H1 (cell line): ENCODE measurements at regions not wholly inside any gene's neighbourhood (a gene's known extent, or its start where the extent isn't known, plus 50 kb on each side); places are given as distances from the start of the nearest gene placed in this dataset.

Experiments used
- CTCF ChIA-PET: fragments of 300-600 bp; sonication (Branson Sonifier 250); formaldehyde crosslinking; loops from one replicate; lab custom pipeline; 2021; ENCODE audit not compliant: partially characterized antibody; lab: Charles Lee
- POLR2A ChIA-PET: fragments of 300-600 bp; sonication (Branson Sonifier 250); formaldehyde crosslinking; loops from one replicate; lab custom pipeline; 2021; ENCODE audit warnings: inconsistent platforms; ENCODE audit not compliant: partially characterized antibody; lab: Charles Lee
- DNase-seq, 2 experiments: peaks; one replicate each; pipeline versions ENCODE4 v3.0.0 to v3.0.0-alpha.2; 2010 to 2022; ENCODE audit warnings: low spot score in 2 of 2, low read depth in 1 of 2, mixed read lengths in 1 of 2
- FAIRE-seq: peaks from 2 replicates; lab custom pipeline; 2011; peaks lifted over from hg19 to GRCh38; lab: Jason Lieb, UNC
- H2AFZ ChIP-seq: 2 replicates; pipeline ENCODE4 v1.8.1; 2012; ENCODE audit warnings: low read length, inconsistent platforms
- H2AK5ac ChIP-seq: 2 replicates; pipeline ENCODE4 v1.6.1; 2013; ENCODE audit warnings: low read depth, low read length
- H2BK120ac ChIP-seq: replicated peaks from 2 replicates; pipeline ENCODE3; 2013; ENCODE audit warnings: low read depth, low read length, inconsistent platforms
- H2BK12ac ChIP-seq: 2 replicates; pipeline ENCODE4 v1.6.1; 2013; ENCODE audit warnings: low read depth, low read length
- H2BK15ac ChIP-seq: 2 replicates; pipeline ENCODE4 v1.6.1; 2013; ENCODE audit warnings: low read length
- H2BK20ac ChIP-seq: 2 replicates; pipeline ENCODE4 v1.6.1; 2013; ENCODE audit warnings: low read length
- H2BK5ac ChIP-seq: 2 replicates; pipeline ENCODE4 v1.6.1; 2013; ENCODE audit warnings: low read depth, low read length
- H3K14ac ChIP-seq: 2 replicates; pipeline ENCODE4 v1.6.1; 2013; ENCODE audit warnings: inconsistent platforms; ENCODE audit not compliant: insufficient read length
- H3K18ac ChIP-seq: 2 replicates; pipeline ENCODE4 v1.6.1; 2013; ENCODE audit warnings: low read length; ENCODE audit errors: extremely low read depth
- H3K23ac ChIP-seq: 2 replicates; pipeline ENCODE4 v1.6.1; 2013; ENCODE audit warnings: inconsistent platforms; ENCODE audit not compliant: insufficient read length
- H3K23me2 ChIP-seq: 2 replicates; pipeline ENCODE4 v1.6.1; 2013; ENCODE audit warnings: low read depth, low read length
- H3K27ac ChIP-seq: 2 replicates; pipeline ENCODE4 v1.6.1; 2011; ENCODE audit warnings: low read depth, low read length, inconsistent platforms
- H3K27me3 ChIP-seq, 4 experiments: replicated peaks in 1 of 4; 1 replicate in 1 of 4; 2 replicates in 3 of 4; pipeline versions ENCODE4 v1.6.1 to v1.8.1; 2011 to 2013; ENCODE audit warnings: low read length in 3 of 4, mild to moderate bottlenecking in 3 of 4, inconsistent platforms in 2 of 4, mixed read lengths in 2 of 4, moderate library complexity in 1 of 4; ENCODE audit not compliant: control insufficient read depth in 3 of 4, insufficient read depth in 3 of 4; ENCODE audit errors: extremely low read depth in 1 of 4
- H3K36me3 ChIP-seq, 4 experiments: 2 replicates each; pipeline versions ENCODE4 v1.6.1 to v1.8.1; 2011 to 2013; ENCODE audit warnings: mild to moderate bottlenecking in 4 of 4, low read length in 3 of 4, moderate library complexity in 2 of 4, control low read depth in 1 of 4, inconsistent platforms in 1 of 4; ENCODE audit not compliant: insufficient read depth in 4 of 4, control insufficient read depth in 2 of 4
- H3K4ac ChIP-seq: replicated peaks from 2 replicates; pipeline ENCODE3; 2013; ENCODE audit warnings: low read length, low read depth, mixed read lengths, inconsistent platforms; ENCODE audit not compliant: insufficient read length
- H3K4me1 ChIP-seq, 4 experiments: replicated peaks in 1 of 4; 1 replicate in 1 of 4; 2 replicates in 3 of 4; pipeline versions ENCODE4 v1.6.1 to v1.8.1; 2011 to 2013; ENCODE audit warnings: low read length in 3 of 4, inconsistent platforms in 2 of 4, mixed read lengths in 1 of 4; ENCODE audit not compliant: insufficient read depth in 4 of 4, control insufficient read depth in 3 of 4
- H3K4me2 ChIP-seq, 2 experiments: 2 replicates each; pipeline versions ENCODE4 v1.6.1 to v1.8.1; 2011 to 2013; ENCODE audit warnings: low read depth in 2 of 2, low read length in 2 of 2, control low read depth in 1 of 2, inconsistent platforms in 1 of 2, mild to moderate bottlenecking in 1 of 2; ENCODE audit not compliant: insufficient read depth in 1 of 2
- H3K4me3 ChIP-seq, 4 experiments: fragments of 200-600, 300-600 bp in 1 of 4; sonication (generic), shearing (Covaris generic), sonication (Bioruptor Twin) in 1 of 4; 2 replicates each; pipeline versions ENCODE4 v1.5.1 to v1.8.1; 2011 to 2016; ENCODE audit warnings: low read length in 4 of 4, low read depth in 3 of 4, control low read depth in 2 of 4, inconsistent platforms in 2 of 4, mild to moderate bottlenecking in 2 of 4, mixed read lengths in 1 of 4, moderate library complexity in 1 of 4; ENCODE audit not compliant: insufficient read depth in 2 of 4; ENCODE audit errors: extremely low read depth in 1 of 4
- H3K56ac ChIP-seq: replicated peaks from 2 replicates; pipeline ENCODE3; 2013; ENCODE audit warnings: low read depth, mild to moderate bottlenecking, mixed read lengths, low read length, inconsistent platforms; ENCODE audit not compliant: insufficient read length
- H3K79me1 ChIP-seq: 2 replicates; pipeline ENCODE4 v1.6.1; 2013; ENCODE audit warnings: low read depth, low read length, control low read depth
- H3K79me2 ChIP-seq, 2 experiments: 2 replicates each; pipeline versions ENCODE4 v1.6.1 to v1.8.1; 2012 to 2013; ENCODE audit warnings: low read length in 2 of 2, mild to moderate bottlenecking in 2 of 2, inconsistent platforms in 1 of 2; ENCODE audit not compliant: insufficient read depth in 2 of 2, control insufficient read depth in 1 of 2
- H3K9ac ChIP-seq, 4 experiments: replicated peaks in 1 of 4; 1 replicate in 1 of 4; 2 replicates in 3 of 4; pipeline versions ENCODE4 v1.6.1 to v1.8.1; 2011 to 2013; ENCODE audit warnings: low read depth in 3 of 4, low read length in 3 of 4, control low read depth in 2 of 4, mild to moderate bottlenecking in 2 of 4, moderate library complexity in 2 of 4, inconsistent platforms in 1 of 4; ENCODE audit errors: extremely low read depth in 1 of 4
- H3K9me3 ChIP-seq, 2 experiments: 2 replicates each; pipeline versions ENCODE4 v1.6.1 to v1.8.1; 2012 to 2013; ENCODE audit warnings: mild to moderate bottlenecking in 2 of 2, moderate library complexity in 2 of 2, control low read depth in 1 of 2, inconsistent platforms in 1 of 2, low read depth in 1 of 2, low read length in 1 of 2, mixed read lengths in 1 of 2; ENCODE audit not compliant: insufficient read depth in 2 of 2
- H4K20me1 ChIP-seq, 2 experiments: replicated peaks in 1 of 2; 2 replicates each; pipeline versions ENCODE3 to v1.8.1; 2011 to 2013; ENCODE audit warnings: inconsistent platforms in 2 of 2, low read length in 2 of 2, mild to moderate bottlenecking in 1 of 2; ENCODE audit not compliant: insufficient read depth in 2 of 2, control insufficient read depth in 1 of 2
- H4K5ac ChIP-seq: 2 replicates; pipeline ENCODE4 v1.6.1; 2013; ENCODE audit warnings: low read length, low read depth, mixed read lengths, inconsistent platforms; ENCODE audit not compliant: insufficient read length
- H4K8ac ChIP-seq: 2 replicates; pipeline ENCODE4 v1.8.0; 2013; ENCODE audit warnings: mild to moderate bottlenecking, moderate library complexity, low read length, inconsistent platforms; ENCODE audit not compliant: insufficient read depth; ENCODE audit errors: extremely low read depth
- H4K91ac ChIP-seq: replicated peaks from 2 replicates; pipeline ENCODE3; 2013; ENCODE audit warnings: low read length, mixed read lengths, inconsistent platforms; ENCODE audit not compliant: insufficient read length
- EP300 ChIP-seq, 2 experiments: IDR thresholded peaks; 1 replicate in 1 of 2; 2 replicates in 1 of 2; pipeline ENCODE4 v1.6.1; 2011 to 2012; ENCODE audit warnings: low read depth in 2 of 2, low read length in 2 of 2, mild to moderate bottlenecking in 2 of 2, borderline replicate concordance in 1 of 2, inconsistent platforms in 1 of 2, moderate library complexity in 1 of 2
- EZH2 ChIP-seq: fragments of 200-600 bp; sonication (generic); IDR thresholded peaks from 2 replicates; pipeline ENCODE4 v1.7.1; 2012; ENCODE audit warnings: low read depth, mild to moderate bottlenecking, moderate library complexity, low read length, inconsistent platforms; ENCODE audit not compliant: severe bottlenecking
- FOSL1 ChIP-seq: IDR thresholded peaks from 2 replicates; pipeline ENCODE4 v1.6.1; 2011; ENCODE audit warnings: mild to moderate bottlenecking, low read depth, low read length, moderate library complexity; ENCODE audit not compliant: insufficient read depth
- GABPA ChIP-seq: IDR thresholded peaks from 2 replicates; pipeline ENCODE4 v1.6.1; 2011; ENCODE audit warnings: mild to moderate bottlenecking, low read length, moderate library complexity, borderline replicate concordance; ENCODE audit not compliant: insufficient read depth
- KDM4A ChIP-seq: IDR thresholded peaks from one replicate; pipeline ENCODE4 v1.7.1; 2012; ENCODE audit warnings: low read depth, mild to moderate bottlenecking, moderate library complexity, low read length, inconsistent platforms; ENCODE audit not compliant: severe bottlenecking
- YY1 ChIP-seq: IDR thresholded peaks from 2 replicates; pipeline ENCODE4 v1.6.1; 2011; ENCODE audit warnings: low read depth, mild to moderate bottlenecking, low read length
- WGBS, 2 experiments: shearing (Covaris generic) in 1 of 2; methylation state at CpG; one replicate each; pipeline versions ENCODE4 v1.1.6 to v1.1.7; 2013 to 2015; ENCODE audit warnings: low lambda C conversion rate in 2 of 2, mixed read lengths in 2 of 2, inconsistent platforms in 1 of 2, low coverage in 1 of 2, missing lambda C conversion rate in 1 of 2; ENCODE audit not compliant: insufficient replicate concordance in 2 of 2, insufficient coverage in 1 of 2, insufficient read length in 1 of 2; ENCODE audit errors: extremely low coverage in 1 of 2, missing lambda C conversion rate in 1 of 2; 5-methylcytosine and 5-hydroxymethylcytosine counted together
- TF ChIP-seq, protein P1 (sequence below): IDR thresholded peaks from 2 replicates; pipeline ENCODE4 v1.6.1; 2012; ENCODE audit warnings: low read length, inconsistent platforms

DNA sequence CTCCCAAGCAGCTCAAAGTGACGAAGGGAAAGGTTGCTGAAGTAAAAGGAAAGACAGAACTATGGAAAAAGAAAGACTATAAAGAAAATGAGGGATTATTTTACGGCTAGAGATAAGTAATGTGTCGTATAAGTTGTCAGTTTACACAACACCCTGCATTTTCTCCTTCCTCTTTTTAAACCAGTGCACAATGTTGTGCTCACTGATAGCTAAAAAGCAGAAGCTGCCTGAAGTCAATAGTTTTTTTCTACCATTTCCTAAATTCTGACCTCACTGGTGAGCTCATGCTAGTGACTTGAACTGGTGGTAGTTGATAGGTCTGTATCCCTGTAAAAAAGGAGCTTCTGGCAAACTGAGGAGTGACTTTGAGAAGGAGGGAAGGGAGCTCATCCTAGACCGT is 368.6 kb upstream of the GBE1 start:
- no peak overlapping the region for H4K8ac ChIP-seq
- no peak overlapping the region for H3K56ac ChIP-seq
- H3K79me2 ChIP-seq, result no peaks in the 10 kb centered on the region
- no peaks in the 10 kb centered on the region for H3K4me1 ChIP-seq
- FAIRE-seq (no peak), DNase-seq (no peak)
- H3K36me3 ChIP-seq, result no peaks in the 10 kb centered on the region; a peak in 1 of 8 replicates
- H2AFZ ChIP-seq, result 0 out of 2 replicates have a peak overlapping the region, but pooled peaks have one; percentile 37
- no peak overlapping the region for H3K18ac ChIP-seq
- no peak overlapping the region for H3K4me3 ChIP-seq
- no peak overlapping the region for H3K14ac ChIP-seq
- no peak overlapping the region for H2BK5ac ChIP-seq
- no peaks in the 10 kb centered on the region for H3K9me3 ChIP-seq
- H2BK120ac ChIP-seq, result no peak overlapping the region
- CTCF ChIA-PET, result interaction anchor here (0.8 to 2.2 kb wide), 8 partner anchors 9 to 259 kb away, joined by 3 to 7 read pairs (median 3); no protein-coding TSS in a partner anchor
- H3K23me2 ChIP-seq, result no peaks in the 10 kb centered on the region
- H3K9ac ChIP-seq, result no peak overlapping the region
- H2AK5ac ChIP-seq, result no peak overlapping the region
- H4K91ac ChIP-seq, result no peak overlapping the region
- H2BK12ac ChIP-seq, result no peak overlapping the region
- 88 to 100% methylated on average over 1 to 4 of the region's 4 CpGs for WGBS, 2 experiments
- POLR2A ChIA-PET, result no interaction called here
- H3K4ac ChIP-seq, result no peak overlapping the region
- H3K27ac ChIP-seq, result no peak overlapping the region
- H4K20me1 ChIP-seq, result no peaks in the 10 kb centered on the region
- no peak overlapping the region for H3K4me2 ChIP-seq
- H3K27me3 ChIP-seq, result no peaks in the 10 kb centered on the region
- H2BK20ac ChIP-seq, result no peak overlapping the region
- no peak overlapping the region for H3K23ac ChIP-seq
- no peak overlapping the region for H2BK15ac ChIP-seq
- H4K5ac ChIP-seq, result no peak overlapping the region
- H3K79me1 ChIP-seq, result no peaks in the 10 kb centered on the region
- no peak for TF ChIP-seq EP300 (IDR thresholded peaks at IDR 0.05; ENCODE audit: borderline replicate concordance in 1 of 2, low read depth in 2 of 2, low read length in 2 of 2)
- TF ChIP-seq, protein P1, sequence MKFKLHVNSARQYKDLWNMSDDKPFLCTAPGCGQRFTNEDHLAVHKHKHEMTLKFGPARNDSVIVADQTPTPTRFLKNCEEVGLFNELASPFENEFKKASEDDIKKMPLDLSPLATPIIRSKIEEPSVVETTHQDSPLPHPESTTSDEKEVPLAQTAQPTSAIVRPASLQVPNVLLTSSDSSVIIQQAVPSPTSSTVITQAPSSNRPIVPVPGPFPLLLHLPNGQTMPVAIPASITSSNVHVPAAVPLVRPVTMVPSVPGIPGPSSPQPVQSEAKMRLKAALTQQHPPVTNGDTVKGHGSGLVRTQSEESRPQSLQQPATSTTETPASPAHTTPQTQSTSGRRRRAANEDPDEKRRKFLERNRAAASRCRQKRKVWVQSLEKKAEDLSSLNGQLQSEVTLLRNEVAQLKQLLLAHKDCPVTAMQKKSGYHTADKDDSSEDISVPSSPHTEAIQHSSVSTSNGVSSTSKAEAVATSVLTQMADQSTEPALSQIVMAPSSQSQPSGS, result no peak
- TF ChIP-seq GABPA, result no peak
- no peak for TF ChIP-seq KDM4A
- TF ChIP-seq FOSL1, result no peak
- no peak for TF ChIP-seq EZH2
- TF ChIP-seq YY1, result no peak
